ENCODE measurements at regions not wholly inside any gene's neighbourhood (a gene's known extent, or its start where the extent isn't known, plus 50 kb on each side); places are given as distances from the start of the nearest gene placed in this dataset.

DNA sequence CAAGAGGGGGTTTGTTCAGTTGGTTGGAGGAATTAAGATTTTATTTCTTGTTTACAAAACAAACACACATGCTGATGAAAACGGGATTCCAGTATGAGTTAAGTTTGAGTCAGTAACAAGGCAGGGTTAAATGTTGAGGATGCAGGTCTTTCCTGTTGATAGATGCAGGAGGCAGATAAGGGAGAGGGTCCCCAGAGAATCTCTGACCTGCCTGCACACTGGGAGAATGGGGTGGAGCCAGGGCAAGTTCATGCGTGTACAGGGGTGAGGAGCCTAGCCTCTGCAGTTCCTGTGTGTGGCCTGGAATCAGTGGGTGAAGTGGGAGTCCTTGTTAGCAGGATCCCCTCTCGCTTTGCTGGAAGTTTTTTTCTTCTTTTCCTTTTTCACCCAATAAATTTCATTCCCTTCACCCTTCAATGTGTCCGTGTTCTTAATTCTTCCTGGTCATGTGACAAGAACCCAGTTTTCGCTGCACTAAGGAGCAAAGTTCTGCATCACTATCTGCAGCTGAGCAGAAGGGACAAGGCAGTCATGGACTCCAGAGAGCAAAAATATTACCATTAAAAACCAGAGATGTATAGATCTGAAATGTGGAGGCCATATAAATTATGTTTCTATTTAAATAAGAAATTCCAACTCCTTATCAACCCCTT lies 69.9 kb upstream of the MARK1 start:
- H3K36me3 ChIP-seq (ENCODE audit: control insufficient read depth, insufficient read depth, low read length): no peaks in the 10 kb centered on the region
- in situ Hi-C loops (cut with HindIII; ENCODE audit: low pct_unique_long_range_greater_than_20kb, low sequenced_read_pairs) (no loop called here), intact Hi-C loops (cut with micrococcal nuclease; ENCODE audit: unreplicated experiment) (no loop called here)
- H3K27ac ChIP-seq (ENCODE audit: low read length): no peak overlapping the region
- TF ChIP-seq, protein P1, sequence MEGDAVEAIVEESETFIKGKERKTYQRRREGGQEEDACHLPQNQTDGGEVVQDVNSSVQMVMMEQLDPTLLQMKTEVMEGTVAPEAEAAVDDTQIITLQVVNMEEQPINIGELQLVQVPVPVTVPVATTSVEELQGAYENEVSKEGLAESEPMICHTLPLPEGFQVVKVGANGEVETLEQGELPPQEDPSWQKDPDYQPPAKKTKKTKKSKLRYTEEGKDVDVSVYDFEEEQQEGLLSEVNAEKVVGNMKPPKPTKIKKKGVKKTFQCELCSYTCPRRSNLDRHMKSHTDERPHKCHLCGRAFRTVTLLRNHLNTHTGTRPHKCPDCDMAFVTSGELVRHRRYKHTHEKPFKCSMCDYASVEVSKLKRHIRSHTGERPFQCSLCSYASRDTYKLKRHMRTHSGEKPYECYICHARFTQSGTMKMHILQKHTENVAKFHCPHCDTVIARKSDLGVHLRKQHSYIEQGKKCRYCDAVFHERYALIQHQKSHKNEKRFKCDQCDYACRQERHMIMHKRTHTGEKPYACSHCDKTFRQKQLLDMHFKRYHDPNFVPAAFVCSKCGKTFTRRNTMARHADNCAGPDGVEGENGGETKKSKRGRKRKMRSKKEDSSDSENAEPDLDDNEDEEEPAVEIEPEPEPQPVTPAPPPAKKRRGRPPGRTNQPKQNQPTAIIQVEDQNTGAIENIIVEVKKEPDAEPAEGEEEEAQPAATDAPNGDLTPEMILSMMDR (IDR thresholded peaks at IDR 0.05): no peak
- TF ChIP-seq TCF7L2 (IDR thresholded peaks at IDR 0.05; ENCODE audit: low read depth, low read length) (no peak), SIN3A (IDR thresholded peaks at IDR 0.05; ENCODE audit: borderline replicate concordance, insufficient read depth, low read depth, low read length) (no peak), POLR2AphosphoS5 (IDR thresholded peaks at IDR 0.05; ENCODE audit: low read depth, low read length) (no peak)
- TF ChIP-seq, protein P2, sequence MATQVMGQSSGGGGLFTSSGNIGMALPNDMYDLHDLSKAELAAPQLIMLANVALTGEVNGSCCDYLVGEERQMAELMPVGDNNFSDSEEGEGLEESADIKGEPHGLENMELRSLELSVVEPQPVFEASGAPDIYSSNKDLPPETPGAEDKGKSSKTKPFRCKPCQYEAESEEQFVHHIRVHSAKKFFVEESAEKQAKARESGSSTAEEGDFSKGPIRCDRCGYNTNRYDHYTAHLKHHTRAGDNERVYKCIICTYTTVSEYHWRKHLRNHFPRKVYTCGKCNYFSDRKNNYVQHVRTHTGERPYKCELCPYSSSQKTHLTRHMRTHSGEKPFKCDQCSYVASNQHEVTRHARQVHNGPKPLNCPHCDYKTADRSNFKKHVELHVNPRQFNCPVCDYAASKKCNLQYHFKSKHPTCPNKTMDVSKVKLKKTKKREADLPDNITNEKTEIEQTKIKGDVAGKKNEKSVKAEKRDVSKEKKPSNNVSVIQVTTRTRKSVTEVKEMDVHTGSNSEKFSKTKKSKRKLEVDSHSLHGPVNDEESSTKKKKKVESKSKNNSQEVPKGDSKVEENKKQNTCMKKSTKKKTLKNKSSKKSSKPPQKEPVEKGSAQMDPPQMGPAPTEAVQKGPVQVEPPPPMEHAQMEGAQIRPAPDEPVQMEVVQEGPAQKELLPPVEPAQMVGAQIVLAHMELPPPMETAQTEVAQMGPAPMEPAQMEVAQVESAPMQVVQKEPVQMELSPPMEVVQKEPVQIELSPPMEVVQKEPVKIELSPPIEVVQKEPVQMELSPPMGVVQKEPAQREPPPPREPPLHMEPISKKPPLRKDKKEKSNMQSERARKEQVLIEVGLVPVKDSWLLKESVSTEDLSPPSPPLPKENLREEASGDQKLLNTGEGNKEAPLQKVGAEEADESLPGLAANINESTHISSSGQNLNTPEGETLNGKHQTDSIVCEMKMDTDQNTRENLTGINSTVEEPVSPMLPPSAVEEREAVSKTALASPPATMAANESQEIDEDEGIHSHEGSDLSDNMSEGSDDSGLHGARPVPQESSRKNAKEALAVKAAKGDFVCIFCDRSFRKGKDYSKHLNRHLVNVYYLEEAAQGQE (IDR thresholded peaks at IDR 0.05; ENCODE audit: insufficient read depth in 1 of 2, low read depth in 2 of 2, low read length in 1 of 2): no peak
- DNase-seq (ENCODE audit: low read depth, low spot score): no peak
- no peak overlapping the region for H3K4me3 ChIP-seq (ENCODE audit: low read depth in 2 of 2, low read length in 2 of 2)
- H3K9me3 ChIP-seq (ENCODE audit: control insufficient read depth, insufficient read depth, low read depth, low read length): no peaks in the 10 kb centered on the region
- BruUV-seq (replicated peaks): no TSS peak
- CTCF ChIA-PET: no interaction called here
- POLR2A ChIA-PET: no interaction called here
- ATAC-seq: no peak
- no peaks in the 10 kb centered on the region; the same call in 1 of the 2 replicates for H3K27me3 ChIP-seq (ENCODE audit: control insufficient read depth, insufficient read depth, low read length)
- H3K4me1 ChIP-seq (ENCODE audit: control insufficient read depth, insufficient read depth, low read length): no peaks in the 10 kb centered on the region

DNA sequence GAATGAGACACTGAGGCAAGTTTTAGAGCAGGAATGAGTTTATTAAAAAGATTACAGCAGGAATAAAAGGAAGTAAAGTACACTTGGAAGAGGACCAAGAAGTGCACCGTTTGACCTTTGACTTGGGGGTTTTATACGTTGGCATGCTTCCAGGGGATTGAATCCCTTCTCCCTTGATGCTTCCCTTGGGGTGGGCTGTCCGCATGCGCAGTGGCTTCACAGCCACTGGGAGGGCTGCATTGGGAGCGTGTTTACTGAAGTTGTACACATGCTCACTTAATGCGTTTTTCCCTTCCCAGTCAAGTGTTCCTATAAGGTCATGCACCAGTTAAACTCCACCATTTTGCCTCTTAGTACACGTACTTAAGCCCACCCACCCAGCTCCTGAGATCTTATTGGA lies 72.4 kb upstream of the MARK1 start:
- no peaks in the 10 kb centered on the region for H3K4me1 ChIP-seq (ENCODE audit: control insufficient read depth, insufficient read depth, low read length)
- in situ Hi-C loops (cut with HindIII; ENCODE audit: low pct_unique_long_range_greater_than_20kb, low sequenced_read_pairs): no loop called here
- H3K9me3 ChIP-seq (ENCODE audit: control insufficient read depth, insufficient read depth, low read depth, low read length): no peaks in the 10 kb centered on the region
- ATAC-seq (no peak), DNase-seq (ENCODE audit: low read depth, low spot score) (no peak)
- no peak for TF ChIP-seq TCF7L2 (IDR thresholded peaks at IDR 0.05; ENCODE audit: low read depth, low read length)
- TF ChIP-seq POLR2AphosphoS5 (IDR thresholded peaks at IDR 0.05; ENCODE audit: low read depth, low read length): no peak
- TF ChIP-seq, protein P2 (IDR thresholded peaks at IDR 0.05; ENCODE audit: insufficient read depth in 1 of 2, low read depth in 2 of 2, low read length in 1 of 2): no peak
- TF ChIP-seq, protein P1 (IDR thresholded peaks at IDR 0.05): no peak
- no peak for TF ChIP-seq SIN3A (IDR thresholded peaks at IDR 0.05; ENCODE audit: borderline replicate concordance, insufficient read depth, low read depth, low read length)
- no TSS peak for BruUV-seq (replicated peaks)
- H3K27me3 ChIP-seq (ENCODE audit: control insufficient read depth, insufficient read depth, low read length): no peaks in the 10 kb centered on the region; the same call in none of the 2 replicates
- intact Hi-C loops (cut with micrococcal nuclease; ENCODE audit: unreplicated experiment): no loop called here
- H3K27ac ChIP-seq (ENCODE audit: low read length): no peak overlapping the region
- H3K36me3 ChIP-seq (ENCODE audit: control insufficient read depth, insufficient read depth, low read length): no peaks in the 10 kb centered on the region
- no peak overlapping the region for H3K4me3 ChIP-seq (ENCODE audit: low read depth in 2 of 2, low read length in 2 of 2)
- POLR2A ChIA-PET: no interaction called here
- CTCF ChIA-PET: interaction anchor here (0.6 kb wide), 1 partner anchor 24 kb away, joined by 8 read pairs; no protein-coding TSS in a partner anchor
